Chondrocyte (in vitro differentiated cells): ENCODE measurements at regions not wholly inside any gene's neighbourhood (a gene's known extent, or its start where the extent isn't known, plus 50 kb on each side); places are given as distances from the start of the nearest gene placed in this dataset.

Experiments
- DNase-seq: peaks from one replicate; pipeline ENCODE4 v3.0.0; 2021; ENCODE audit warnings: mixed read lengths, low spot score
- H3K27ac Mint-ChIP-seq: one replicate; pipeline ENCODE4 v1.8.0; 2021; ENCODE audit warnings: mild to moderate bottlenecking, moderate library complexity, mixed read lengths; ENCODE audit not compliant: unreplicated experiment
- H3K27me3 Mint-ChIP-seq: 2 replicates; pipeline ENCODE4 v1.8.0; 2021; ENCODE audit warnings: low read depth, mixed read lengths
- H3K36me3 Mint-ChIP-seq: 2 replicates; pipeline ENCODE4 v1.8.0; 2021; ENCODE audit warnings: low read depth, mixed read lengths
- H3K4me1 Mint-ChIP-seq: 2 replicates; pipeline ENCODE4 v1.8.0; 2021; ENCODE audit warnings: low read depth, mild to moderate bottlenecking, mixed read lengths
- H3K4me3 Mint-ChIP-seq: one replicate; pipeline ENCODE4 v1.8.0; 2021; ENCODE audit warnings: mild to moderate bottlenecking, moderate library complexity, mixed read lengths; ENCODE audit not compliant: unreplicated experiment
- H3K9me3 Mint-ChIP-seq: 2 replicates; pipeline ENCODE4 v1.8.0; 2021; ENCODE audit warnings: low read depth, mixed read lengths
- CTCF ChIP-seq: fragments of 200-600 bp; sonication (generic); IDR thresholded peaks from 2 replicates; pipeline ENCODE4 v1.5.0; 2021; ENCODE audit warnings: antibody characterized with exemption, mild to moderate bottlenecking, moderate library complexity

- TF ChIP-seq CTCF, result no peak
- no peak for DNase-seq
- H3K4me3 Mint-ChIP-seq, result no peak overlapping the region
- peaks cover 11% of the 10 kb centered on the region for H3K9me3 Mint-ChIP-seq
- H3K27me3 Mint-ChIP-seq, result peaks cover 15% of the 10 kb centered on the region
- H3K4me1 Mint-ChIP-seq, result no peaks in the 10 kb centered on the region
- H3K36me3 Mint-ChIP-seq, result peaks cover 2% of the 10 kb centered on the region
- no peak overlapping the region for H3K27ac Mint-ChIP-seq
Measured at GRCh38 chr6:106770663-106771062, 141.3 kb downstream of the QRSL1 start.

GRCh38 chr6:106770081-106770480 lies 140.7 kb downstream of the QRSL1 start:
- H3K27ac Mint-ChIP-seq, result no peak overlapping the region
- no peak overlapping the region for H3K4me3 Mint-ChIP-seq
- peaks cover 15% of the 10 kb centered on the region for H3K27me3 Mint-ChIP-seq
- H3K9me3 Mint-ChIP-seq, result peaks cover 11% of the 10 kb centered on the region
- TF ChIP-seq CTCF, result no peak
- no peaks in the 10 kb centered on the region for H3K4me1 Mint-ChIP-seq
- H3K36me3 Mint-ChIP-seq, result peaks cover 2% of the 10 kb centered on the region
- no peak for DNase-seq

- Mint-ChIP-seq H3K4me3 (no peak overlapping the region), H3K27ac (no peak overlapping the region), H3K36me3 (peaks cover 2% of the 10 kb centered on the region), H3K9me3 (peaks cover 11% of the 10 kb centered on the region), H3K4me1 (no peaks in the 10 kb centered on the region), H3K27me3 (peaks cover 8% of the 10 kb centered on the region)
- no peak for TF ChIP-seq CTCF
- no peak for DNase-seq
Measured at GRCh38 chr6:106767271-106767670, 137.9 kb downstream of the QRSL1 start.

- H3K4me3 Mint-ChIP-seq, result no peak overlapping the region
- H3K9me3 Mint-ChIP-seq, result peaks cover 14% of the 10 kb centered on the region
- DNase-seq, result no peak
- H3K36me3 Mint-ChIP-seq, result peaks cover 2% of the 10 kb centered on the region
- H3K27ac Mint-ChIP-seq, result no peak overlapping the region
- H3K27me3 Mint-ChIP-seq, result peaks cover 2% of the 10 kb centered on the region
- H3K4me1 Mint-ChIP-seq, result no peaks in the 10 kb centered on the region
- no peak for TF ChIP-seq CTCF
Measured at GRCh38 chr6:106766201-106766600, 136.8 kb downstream of the QRSL1 start.

- Mint-ChIP-seq H3K36me3 (no peaks in the 10 kb centered on the region), H3K4me1 (no peaks in the 10 kb centered on the region), H3K4me3 (no peak overlapping the region), H3K9me3 (peaks cover 9% of the 10 kb centered on the region), H3K27ac (no peak overlapping the region), H3K27me3 (peaks cover 3% of the 10 kb centered on the region)
- no peak for TF ChIP-seq CTCF
- no peak for DNase-seq
Measured at GRCh38 chr6:106765496-106765895, 136.1 kb downstream of the QRSL1 start.
